Colonic mucosa (tissue), 4 donors: ENCODE measurements at regions not wholly inside any gene's neighbourhood (a gene's known extent, or its start where the extent isn't known, plus 50 kb on each side); places are given as distances from the start of the nearest gene placed in this dataset.

Source experiments
- DNase-seq: peaks from one replicate; pipeline ENCODE4 v3.0.0-alpha.2; 2020
- H3K27ac ChIP-seq: fragments of 200-600 bp; one replicate; pipeline ENCODE4 v1.8.0; 2021
- H3K27me3 ChIP-seq: fragments of 200-600 bp; one replicate; pipeline ENCODE4 v1.8.0; 2021
- H3K36me3 ChIP-seq: fragments of 200-600 bp; one replicate; pipeline ENCODE4 v1.8.0; 2021
- H3K4me1 ChIP-seq: fragments of 200-600 bp; one replicate; pipeline ENCODE4 v1.8.0; 2021; ENCODE audit warnings: mild to moderate bottlenecking
- H3K4me3 ChIP-seq: fragments of 200-600 bp; one replicate; pipeline ENCODE4 v1.8.0; 2021
- H3K9ac ChIP-seq, 2 donors: one replicate each; pipeline ENCODE4 v1.7.0; 2013; ENCODE audit warnings: control low read depth in 2 of 2, low read depth in 2 of 2, low read length in 2 of 2
- H3K9me3 ChIP-seq: fragments of 200-600 bp; one replicate; pipeline ENCODE4 v1.8.0; 2021
- CTCF ChIP-seq: fragments of 200-600 bp; IDR thresholded peaks from one replicate; pipeline ENCODE4 v1.8.0; 2022; ENCODE audit warnings: antibody characterized with exemption, mild to moderate bottlenecking
- intact Hi-C: fragments of 100-400 bp; cut with DNase I; formaldehyde crosslinking; loops from one replicate; pipeline ENCODE4 v1.14.1; 2022
- donor health status: healthy.
- donor health status: DM: no; HTN: no; CAD: no.
- donor health status: DM: no; HTN: no; CAD: no.

- H3K36me3 ChIP-seq, result no peaks in the 10 kb centered on the region
- intact Hi-C loops, result no loop called here
These were observed 185.9 kb downstream of the FAT3 start for GRCh38 chr11:92410526-92410925.

GRCh38 chr11:92411431-92411830 lies 186.8 kb downstream of the FAT3 start:
- no peaks in the 10 kb centered on the region for H3K9me3 ChIP-seq
- intact Hi-C loops, result no loop called here
- H3K4me1 ChIP-seq, result no peaks in the 10 kb centered on the region
- TF ChIP-seq CTCF, result no peak
- H3K9ac ChIP-seq, result no peak overlapping the region
- no peak for DNase-seq
- no peaks in the 10 kb centered on the region for H3K36me3 ChIP-seq
- H3K27me3 ChIP-seq, result no peaks in the 10 kb centered on the region
- H3K27ac ChIP-seq, result no peak overlapping the region
- no peak overlapping the region for H3K4me3 ChIP-seq

More at GRCh38 chr11:92410526-92410925, 185.9 kb downstream of the FAT3 start:
- no peaks in the 10 kb centered on the region for H3K9me3 ChIP-seq
- no peak overlapping the region for H3K9ac ChIP-seq
- TF ChIP-seq CTCF, result no peak
- H3K27ac ChIP-seq, result no peak overlapping the region
- H3K27me3 ChIP-seq, result no peaks in the 10 kb centered on the region
- DNase-seq, result no peak
- no peaks in the 10 kb centered on the region for H3K4me1 ChIP-seq
- H3K4me3 ChIP-seq, result no peak overlapping the region

GRCh38 chr11:92413757-92414513 lies 189.3 kb downstream of the FAT3 start:
- intact Hi-C loops, result no loop called here
- Histone ChIP-seq H3K27ac (no peak overlapping the region), H3K4me3 (no peak overlapping the region), H3K9me3 (no peaks in the 10 kb centered on the region), H3K36me3 (no peaks in the 10 kb centered on the region), H3K27me3 (no peaks in the 10 kb centered on the region), H3K4me1 (no peaks in the 10 kb centered on the region), H3K9ac (no peak overlapping the region)
- DNase-seq, result no peak
- no peak for TF ChIP-seq CTCF

- TF ChIP-seq CTCF, result no peak
- intact Hi-C loops, result no loop called here
- no peak overlapping the region for H3K27ac ChIP-seq
These were observed 192.5 kb downstream of the FAT3 start for GRCh38 chr11:92416971-92417725.

GRCh38 chr11:92423115-92424034 lies 198.8 kb downstream of the FAT3 start:
- intact Hi-C loops, result no loop called here
- Histone ChIP-seq H3K9me3 (no peaks in the 10 kb centered on the region), H3K27ac (no peak overlapping the region), H3K27me3 (no peaks in the 10 kb centered on the region), H3K4me3 (no peak overlapping the region), H3K36me3 (no peaks in the 10 kb centered on the region), H3K9ac (no peak overlapping the region), H3K4me1 (no peaks in the 10 kb centered on the region)
- DNase-seq, result no peak
- TF ChIP-seq CTCF, result no peak

More at GRCh38 chr11:92416971-92417725, 192.5 kb downstream of the FAT3 start:
- no peaks in the 10 kb centered on the region for H3K36me3 ChIP-seq
- H3K9ac ChIP-seq, result no peak overlapping the region
- no peaks in the 10 kb centered on the region for H3K27me3 ChIP-seq
- DNase-seq, result no peak
- no peaks in the 10 kb centered on the region for H3K9me3 ChIP-seq
- no peaks in the 10 kb centered on the region for H3K4me1 ChIP-seq
- no peak overlapping the region for H3K4me3 ChIP-seq
